ENCODE measurements at regions not wholly inside any gene's neighbourhood (a gene's known extent, or its start where the extent isn't known, plus 50 kb on each side); places are given as distances from the start of the nearest gene placed in this dataset.

DNA sequence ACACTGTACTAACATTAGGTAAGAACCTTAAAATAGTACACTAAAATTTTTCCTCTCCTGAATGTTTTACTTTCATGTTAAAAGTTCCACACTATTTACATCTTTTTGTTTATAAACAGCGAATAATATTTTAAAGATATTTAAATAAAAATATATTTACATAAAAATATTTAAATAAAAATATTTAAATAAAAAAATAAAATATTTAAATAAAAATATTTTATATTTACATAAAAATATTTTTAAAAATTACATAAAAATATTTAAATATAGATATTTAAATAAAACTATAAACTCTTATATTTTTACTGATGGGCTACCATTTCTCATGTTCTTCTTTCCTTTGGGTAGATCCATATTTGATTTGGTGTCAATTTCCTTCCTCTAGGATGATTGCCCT, 619.0 kb downstream of the ANKRD7 start:
- ATAC-seq (ENCODE audit: low read depth) (no peak), DNase-seq (ENCODE audit: low spot score) (no peak)
- Histone ChIP-seq H3K27me3 (ENCODE audit: insufficient read depth, poor library complexity, severe bottlenecking) (no peaks in the 10 kb centered on the region), H3K4me3 (ENCODE audit: severe bottlenecking) (no peak overlapping the region), H3K9me3 (ENCODE audit: severe bottlenecking) (no peaks in the 10 kb centered on the region), H3K4me1 (ENCODE audit: insufficient read depth, poor library complexity, severe bottlenecking) (no peaks in the 10 kb centered on the region), H3K36me3 (ENCODE audit: low read depth) (no peaks in the 10 kb centered on the region), H3K27ac (ENCODE audit: poor library complexity, severe bottlenecking) (no peak overlapping the region)
- TF ChIP-seq, protein P1, sequence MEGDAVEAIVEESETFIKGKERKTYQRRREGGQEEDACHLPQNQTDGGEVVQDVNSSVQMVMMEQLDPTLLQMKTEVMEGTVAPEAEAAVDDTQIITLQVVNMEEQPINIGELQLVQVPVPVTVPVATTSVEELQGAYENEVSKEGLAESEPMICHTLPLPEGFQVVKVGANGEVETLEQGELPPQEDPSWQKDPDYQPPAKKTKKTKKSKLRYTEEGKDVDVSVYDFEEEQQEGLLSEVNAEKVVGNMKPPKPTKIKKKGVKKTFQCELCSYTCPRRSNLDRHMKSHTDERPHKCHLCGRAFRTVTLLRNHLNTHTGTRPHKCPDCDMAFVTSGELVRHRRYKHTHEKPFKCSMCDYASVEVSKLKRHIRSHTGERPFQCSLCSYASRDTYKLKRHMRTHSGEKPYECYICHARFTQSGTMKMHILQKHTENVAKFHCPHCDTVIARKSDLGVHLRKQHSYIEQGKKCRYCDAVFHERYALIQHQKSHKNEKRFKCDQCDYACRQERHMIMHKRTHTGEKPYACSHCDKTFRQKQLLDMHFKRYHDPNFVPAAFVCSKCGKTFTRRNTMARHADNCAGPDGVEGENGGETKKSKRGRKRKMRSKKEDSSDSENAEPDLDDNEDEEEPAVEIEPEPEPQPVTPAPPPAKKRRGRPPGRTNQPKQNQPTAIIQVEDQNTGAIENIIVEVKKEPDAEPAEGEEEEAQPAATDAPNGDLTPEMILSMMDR (IDR thresholded peaks at IDR 0.05; ENCODE audit: poor library complexity, severe bottlenecking) = no peak

DNA sequence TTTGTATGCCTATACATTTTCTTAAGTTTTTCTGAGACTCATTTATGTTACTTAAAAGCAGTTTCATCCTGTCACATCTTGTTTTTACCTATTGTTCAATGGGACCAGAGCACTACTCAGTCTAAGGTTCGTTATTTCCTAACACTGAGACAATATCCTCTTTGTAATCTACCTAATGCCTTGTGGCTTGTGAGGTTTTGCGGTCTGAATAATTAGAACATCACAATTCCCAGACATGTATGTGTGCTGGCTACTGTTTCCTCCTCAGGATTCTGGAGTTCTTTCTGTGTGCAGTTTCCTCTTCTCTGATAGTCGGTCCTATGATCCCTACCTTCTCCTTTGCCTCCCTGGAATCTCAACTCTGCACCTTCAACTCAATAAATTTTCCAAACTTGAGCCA, 620.2 kb downstream of the ANKRD7 start:
- Histone ChIP-seq H3K27ac (ENCODE audit: poor library complexity, severe bottlenecking) (no peak overlapping the region), H3K9me3 (ENCODE audit: severe bottlenecking) (no peaks in the 10 kb centered on the region), H3K4me3 (ENCODE audit: severe bottlenecking) (no peak overlapping the region), H3K36me3 (ENCODE audit: low read depth) (no peaks in the 10 kb centered on the region), H3K4me1 (ENCODE audit: insufficient read depth, poor library complexity, severe bottlenecking) (no peaks in the 10 kb centered on the region), H3K27me3 (ENCODE audit: insufficient read depth, poor library complexity, severe bottlenecking) (no peaks in the 10 kb centered on the region)
- ATAC-seq (ENCODE audit: low read depth) (peak; percentile 72), DNase-seq (ENCODE audit: low spot score) (no peak)
- TF ChIP-seq, protein P1 (IDR thresholded peaks at IDR 0.05; ENCODE audit: poor library complexity, severe bottlenecking) = no peak

DNA sequence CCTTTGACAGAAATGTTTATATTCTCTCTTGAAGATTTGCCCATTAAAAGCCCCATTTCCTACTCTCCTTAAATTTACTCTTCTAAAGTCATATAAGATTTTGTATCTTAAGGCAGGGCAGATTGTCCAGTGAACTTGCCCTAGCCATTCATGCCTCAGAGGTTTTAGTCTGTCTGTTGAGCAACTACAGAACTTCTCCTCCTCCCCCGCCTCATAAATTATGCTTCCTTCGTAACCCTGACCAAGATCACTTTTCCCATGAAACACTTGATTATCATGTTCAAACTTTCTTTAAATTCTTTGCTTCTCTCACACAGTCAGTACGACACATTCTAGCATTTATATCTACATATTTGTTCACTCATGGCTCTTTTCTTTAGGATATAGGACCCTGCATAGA, 621.3 kb downstream of the ANKRD7 start:
- Histone ChIP-seq H3K4me1 (ENCODE audit: insufficient read depth, poor library complexity, severe bottlenecking) (no peaks in the 10 kb centered on the region), H3K36me3 (ENCODE audit: low read depth) (no peaks in the 10 kb centered on the region), H3K27me3 (ENCODE audit: insufficient read depth, poor library complexity, severe bottlenecking) (no peaks in the 10 kb centered on the region), H3K27ac (ENCODE audit: poor library complexity, severe bottlenecking) (no peak overlapping the region), H3K9me3 (ENCODE audit: severe bottlenecking) (no peaks in the 10 kb centered on the region), H3K4me3 (ENCODE audit: severe bottlenecking) (no peak overlapping the region)
- no peak for DNase-seq (ENCODE audit: low spot score)
- TF ChIP-seq, protein P1 (IDR thresholded peaks at IDR 0.05; ENCODE audit: poor library complexity, severe bottlenecking) = no peak
- ATAC-seq (ENCODE audit: low read depth) = no peak

DNA sequence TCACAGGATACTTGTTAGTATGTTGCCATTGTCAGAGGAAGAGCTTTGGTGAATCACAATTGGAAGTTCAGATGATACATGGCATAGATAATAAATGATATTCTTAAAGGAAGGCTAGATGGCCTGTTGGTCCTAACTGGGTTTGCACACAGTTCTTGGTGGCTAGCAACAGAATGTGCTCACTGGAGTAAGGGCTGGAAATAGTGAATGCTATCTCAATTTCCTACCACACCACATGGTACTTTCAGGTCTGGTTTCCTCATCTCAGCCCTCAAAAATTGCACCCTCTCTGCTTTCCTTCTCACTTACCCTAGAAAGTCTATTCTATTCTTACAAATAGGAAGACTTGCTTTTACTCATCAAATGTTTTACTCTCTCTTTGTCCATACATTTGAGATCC, 622.5 kb downstream of the ANKRD7 start:
- DNase-seq (ENCODE audit: low spot score) (no peak), ATAC-seq (ENCODE audit: low read depth) (no peak)
- H3K36me3 ChIP-seq (ENCODE audit: low read depth) = no peaks in the 10 kb centered on the region
- no peaks in the 10 kb centered on the region for H3K27me3 ChIP-seq (ENCODE audit: insufficient read depth, poor library complexity, severe bottlenecking)
- H3K27ac ChIP-seq (ENCODE audit: poor library complexity, severe bottlenecking) = no peak overlapping the region
- H3K9me3 ChIP-seq (ENCODE audit: severe bottlenecking) = no peaks in the 10 kb centered on the region
- H3K4me3 ChIP-seq (ENCODE audit: severe bottlenecking) = no peak overlapping the region
- H3K4me1 ChIP-seq (ENCODE audit: insufficient read depth, poor library complexity, severe bottlenecking) = no peaks in the 10 kb centered on the region
- TF ChIP-seq, protein P1 (IDR thresholded peaks at IDR 0.05; ENCODE audit: poor library complexity, severe bottlenecking) = no peak

DNA sequence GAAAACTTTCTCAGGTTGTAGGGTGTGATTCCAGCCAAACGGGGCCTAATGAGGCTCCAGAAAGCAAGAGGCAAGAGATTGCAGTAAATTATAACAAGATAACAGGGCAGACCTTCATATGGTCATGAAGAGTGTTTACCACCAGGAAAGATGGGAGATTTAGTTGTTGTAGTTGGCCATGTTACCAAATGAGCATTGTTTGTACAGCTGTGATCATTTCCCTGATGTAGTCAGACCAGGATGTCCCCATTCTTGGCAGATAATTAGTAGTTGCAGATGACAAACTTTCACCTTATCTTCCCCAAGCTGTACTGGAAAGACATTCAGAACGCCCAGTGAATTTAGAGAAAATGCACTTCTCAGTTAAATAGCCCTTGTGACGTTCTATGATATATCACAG, 630.8 kb downstream of the ANKRD7 start:
- DNase-seq (ENCODE audit: low spot score) (no peak), ATAC-seq (ENCODE audit: low read depth) (no peak)
- H3K27me3 ChIP-seq (ENCODE audit: insufficient read depth, poor library complexity, severe bottlenecking) = no peaks in the 10 kb centered on the region

More for the DNA sequence above, 630.8 kb downstream of the ANKRD7 start:
- TF ChIP-seq, protein P1 (IDR thresholded peaks at IDR 0.05; ENCODE audit: poor library complexity, severe bottlenecking) = no peak
- Histone ChIP-seq H3K36me3 (ENCODE audit: low read depth) (no peaks in the 10 kb centered on the region), H3K4me3 (ENCODE audit: severe bottlenecking) (no peak overlapping the region), H3K9me3 (ENCODE audit: severe bottlenecking) (peaks cover 2% of the 10 kb centered on the region), H3K4me1 (ENCODE audit: insufficient read depth, poor library complexity, severe bottlenecking) (no peaks in the 10 kb centered on the region), H3K27ac (ENCODE audit: poor library complexity, severe bottlenecking) (no peak overlapping the region)

All from RWPE2 (cell line).